T-helper 1 cell treated with Interleukin-12 subunit alpha and Interleukin-12 subunit beta and Interleukin-4 antibody, amounts not matched to agents 30 μg/mL and 1 μg/mL, for 36 hours (primary cell): ENCODE measurements at regions not wholly inside any gene's neighbourhood (a gene's known extent, or its start where the extent isn't known, plus 50 kb on each side); places are given as distances from the start of the nearest gene placed in this dataset.

Experiments used
- H3K27ac Mint-ChIP-seq: one replicate; pipeline ENCODE4 v1.8.0; 2021; ENCODE audit warnings: mild to moderate bottlenecking, mixed read lengths
- H3K27me3 Mint-ChIP-seq: one replicate; pipeline ENCODE4 v1.8.0; 2021; ENCODE audit warnings: low read depth, mixed read lengths
- H3K36me3 Mint-ChIP-seq: one replicate; pipeline ENCODE4 v1.8.0; 2021; ENCODE audit warnings: low read depth, mixed read lengths
- H3K4me1 Mint-ChIP-seq: one replicate; pipeline ENCODE4 v1.8.0; 2021; ENCODE audit warnings: low read depth, mixed read lengths
- H3K4me3 Mint-ChIP-seq: one replicate; pipeline ENCODE4 v1.8.0; 2021; ENCODE audit warnings: mild to moderate bottlenecking, moderate library complexity, mixed read lengths
- H3K9me3 Mint-ChIP-seq: one replicate; pipeline ENCODE4 v1.8.0; 2021; ENCODE audit warnings: mixed read lengths

GRCh38 chr4:108395786-108396185 is 224.6 kb upstream of the RPL34 start:
- H3K27me3 Mint-ChIP-seq, result peaks cover 8% of the 10 kb centered on the region
- no peaks in the 10 kb centered on the region for H3K36me3 Mint-ChIP-seq
- no peaks in the 10 kb centered on the region for H3K9me3 Mint-ChIP-seq
- H3K27ac Mint-ChIP-seq, result no peak overlapping the region
- no peak overlapping the region for H3K4me3 Mint-ChIP-seq
- peaks cover 4% of the 10 kb centered on the region for H3K4me1 Mint-ChIP-seq

GRCh38 chr4:108393890-108394472 is 225.2 kb upstream of the LEF1 start:
- Mint-ChIP-seq H3K27ac (no peak overlapping the region), H3K36me3 (no peaks in the 10 kb centered on the region), H3K4me1 (peaks cover 4% of the 10 kb centered on the region), H3K4me3 (no peak overlapping the region), H3K27me3 (peaks cover 17% of the 10 kb centered on the region), H3K9me3 (no peaks in the 10 kb centered on the region)

- Mint-ChIP-seq H3K27me3 (peaks cover 35% of the 10 kb centered on the region), H3K36me3 (no peaks in the 10 kb centered on the region), H3K4me1 (peaks cover 4% of the 10 kb centered on the region), H3K4me3 (no peak overlapping the region), H3K27ac (no peak overlapping the region), H3K9me3 (no peaks in the 10 kb centered on the region)
Measured at GRCh38 chr4:108391701-108392455, 223.1 kb upstream of the LEF1 start.

- Mint-ChIP-seq H3K9me3 (no peaks in the 10 kb centered on the region), H3K27me3 (peaks cover 38% of the 10 kb centered on the region), H3K4me1 (peaks cover 4% of the 10 kb centered on the region), H3K4me3 (no peak overlapping the region), H3K27ac (no peak overlapping the region), H3K36me3 (peaks cover 3% of the 10 kb centered on the region)
Measured at GRCh38 chr4:108385076-108385475, 216.3 kb upstream of the LEF1 start.

GRCh38 chr4:108384544-108384943 is 215.8 kb upstream of the LEF1 start:
- Mint-ChIP-seq H3K4me1 (peaks cover 4% of the 10 kb centered on the region), H3K27ac (no peak overlapping the region), H3K36me3 (peaks cover 7% of the 10 kb centered on the region), H3K4me3 (no peak overlapping the region), H3K27me3 (peaks cover 38% of the 10 kb centered on the region), H3K9me3 (no peaks in the 10 kb centered on the region)

- peaks cover 7% of the 10 kb centered on the region for H3K36me3 Mint-ChIP-seq
- H3K4me3 Mint-ChIP-seq, result no peak overlapping the region
- no peaks in the 10 kb centered on the region for H3K9me3 Mint-ChIP-seq
- H3K27ac Mint-ChIP-seq, result no peak overlapping the region
- peaks cover 25% of the 10 kb centered on the region for H3K27me3 Mint-ChIP-seq
- peaks cover 4% of the 10 kb centered on the region for H3K4me1 Mint-ChIP-seq
Measured at GRCh38 chr4:108383157-108383556, 214.4 kb upstream of the LEF1 start.

- H3K4me1 Mint-ChIP-seq, result peaks cover 4% of the 10 kb centered on the region
- H3K27me3 Mint-ChIP-seq, result peaks cover 21% of the 10 kb centered on the region
- no peak overlapping the region for H3K4me3 Mint-ChIP-seq
- H3K36me3 Mint-ChIP-seq, result peaks cover 7% of the 10 kb centered on the region
- no peaks in the 10 kb centered on the region for H3K9me3 Mint-ChIP-seq
- H3K27ac Mint-ChIP-seq, result no peak overlapping the region
Measured at GRCh38 chr4:108382751-108383150, 214.0 kb upstream of the LEF1 start.

GRCh38 chr4:108378164-108378563 is 209.4 kb upstream of the LEF1 start:
- Mint-ChIP-seq H3K9me3 (no peaks in the 10 kb centered on the region), H3K27me3 (peaks cover 3% of the 10 kb centered on the region), H3K4me1 (peaks cover 4% of the 10 kb centered on the region), H3K36me3 (peaks cover 3% of the 10 kb centered on the region), H3K27ac (no peak overlapping the region), H3K4me3 (no peak overlapping the region)

GRCh38 chr4:108377021-108377420 is 208.3 kb upstream of the LEF1 start:
- H3K4me3 Mint-ChIP-seq, result no peak overlapping the region
- peaks cover 13% of the 10 kb centered on the region for H3K4me1 Mint-ChIP-seq
- peaks cover 3% of the 10 kb centered on the region for H3K36me3 Mint-ChIP-seq
- no peak overlapping the region for H3K27ac Mint-ChIP-seq
- no peaks in the 10 kb centered on the region for H3K9me3 Mint-ChIP-seq
- H3K27me3 Mint-ChIP-seq, result peaks cover 3% of the 10 kb centered on the region

GRCh38 chr4:108375434-108375833 is 206.7 kb upstream of the LEF1 start:
- H3K9me3 Mint-ChIP-seq, result no peaks in the 10 kb centered on the region
- H3K27ac Mint-ChIP-seq, result no peak overlapping the region
- peaks cover 11% of the 10 kb centered on the region for H3K27me3 Mint-ChIP-seq
- H3K4me3 Mint-ChIP-seq, result no peak overlapping the region
- peaks cover 28% of the 10 kb centered on the region for H3K4me1 Mint-ChIP-seq
- H3K36me3 Mint-ChIP-seq, result peaks cover 3% of the 10 kb centered on the region

- Mint-ChIP-seq H3K9me3 (no peaks in the 10 kb centered on the region), H3K27ac (no peak overlapping the region), H3K4me3 (no peak overlapping the region)
Measured at GRCh38 chr4:108372681-108373080, 203.9 kb upstream of the LEF1 start.

GRCh38 chr4:108371282-108371681 is 202.6 kb upstream of the LEF1 start:
- Mint-ChIP-seq H3K36me3 (peaks cover 2% of the 10 kb centered on the region), H3K4me3 (peak overlapping the region; percentile 7), H3K27ac (no peak overlapping the region), H3K9me3 (no peaks in the 10 kb centered on the region), H3K27me3 (peaks cover 34% of the 10 kb centered on the region), H3K4me1 (peaks cover 43% of the 10 kb centered on the region)

More at GRCh38 chr4:108372681-108373080, 203.9 kb upstream of the LEF1 start:
- Mint-ChIP-seq H3K27me3 (peaks cover 31% of the 10 kb centered on the region), H3K36me3 (peaks cover 2% of the 10 kb centered on the region), H3K4me1 (peaks cover 39% of the 10 kb centered on the region)

GRCh38 chr4:108370291-108371141 is 201.8 kb upstream of the LEF1 start:
- Mint-ChIP-seq H3K36me3 (peaks cover 2% of the 10 kb centered on the region), H3K4me3 (peak overlapping the region; percentile 56), H3K9me3 (no peaks in the 10 kb centered on the region), H3K27me3 (peaks cover 31% of the 10 kb centered on the region), H3K27ac (peak overlapping the region; percentile 41), H3K4me1 (peaks cover 43% of the 10 kb centered on the region)

GRCh38 chr4:108369035-108369655 is 200.4 kb upstream of the LEF1 start:
- Mint-ChIP-seq H3K27ac (no peak overlapping the region), H3K9me3 (no peaks in the 10 kb centered on the region), H3K4me1 (peaks cover 43% of the 10 kb centered on the region), H3K36me3 (peaks cover 2% of the 10 kb centered on the region), H3K4me3 (no peak overlapping the region), H3K27me3 (peaks cover 31% of the 10 kb centered on the region)
